Keratinocyte (primary cell): ENCODE measurements at regions not wholly inside any gene's neighbourhood (a gene's known extent, or its start where the extent isn't known, plus 50 kb on each side); places are given as distances from the start of the nearest gene placed in this dataset.

Experiments
- DNase-seq: peaks from one replicate; pipeline ENCODE4 v3.0.0-alpha.2; 2011; ENCODE audit warnings: low read depth, missing footprints, low spot score
- FAIRE-seq: peaks from 2 replicates; lab custom pipeline; 2011; peaks lifted over from hg19 to GRCh38; lab: Jason Lieb, UNC
- H2AFZ ChIP-seq: 2 replicates; pipeline ENCODE4 v1.6.0; 2012; ENCODE audit warnings: low read length, control low read depth, inconsistent platforms; ENCODE audit not compliant: control insufficient read depth
- H3K27ac ChIP-seq: 2 replicates; pipeline ENCODE4 v1.5.1; 2011; ENCODE audit warnings: low read length; ENCODE audit not compliant: control insufficient read depth, insufficient read depth
- H3K27me3 ChIP-seq: 3 replicates; pipeline ENCODE4 v1.6.0; 2011; ENCODE audit warnings: low read length; ENCODE audit not compliant: control insufficient read depth, insufficient read depth; ENCODE audit errors: extremely low read depth
- H3K36me3 ChIP-seq, 2 experiments: 2 replicates in 1 of 2; 3 replicates in 1 of 2; pipeline ENCODE4 v1.5.1; 2011; ENCODE audit warnings: low read length in 2 of 2, mild to moderate bottlenecking in 1 of 2; ENCODE audit not compliant: control insufficient read depth in 2 of 2, insufficient read depth in 2 of 2; ENCODE audit errors: extremely low read depth in 1 of 2
- H3K4me1 ChIP-seq: 3 replicates; pipeline ENCODE4 v1.5.1; 2011; ENCODE audit warnings: low read length; ENCODE audit not compliant: control insufficient read depth, insufficient read depth; ENCODE audit errors: extremely low read depth
- H3K4me2 ChIP-seq: 3 replicates; pipeline ENCODE4 v1.6.0; 2011; ENCODE audit warnings: low read depth, low read length; ENCODE audit not compliant: control insufficient read depth, insufficient read depth; ENCODE audit errors: extremely low read depth
- H3K4me3 ChIP-seq, 3 experiments: fragments of 200-600 bp in 1 of 3; sonication (generic) in 1 of 3; 2 replicates in 2 of 3; 3 replicates in 1 of 3; pipeline ENCODE4 v1.5.1; 2011 to 2016; ENCODE audit warnings: low read length in 3 of 3, mild to moderate bottlenecking in 3 of 3, control low read depth in 2 of 3, inconsistent platforms in 1 of 3, low read depth in 1 of 3, mixed read lengths in 1 of 3, mixed run types in 1 of 3, moderate library complexity in 1 of 3; ENCODE audit not compliant: control insufficient read depth in 2 of 3, insufficient read depth in 2 of 3; ENCODE audit errors: extremely low read depth in 1 of 3
- H3K79me2 ChIP-seq: 2 replicates; pipeline ENCODE4 v1.6.0; 2012; ENCODE audit warnings: low read length; ENCODE audit not compliant: control insufficient read depth, insufficient read depth
- H3K9ac ChIP-seq: 3 replicates; pipeline ENCODE4 v1.6.0; 2011; ENCODE audit warnings: low read length; ENCODE audit not compliant: control insufficient read depth, insufficient read depth; ENCODE audit errors: extremely low read depth
- H3K9me1 ChIP-seq: 3 replicates; pipeline ENCODE4 v1.6.0; 2011; ENCODE audit warnings: low read length; ENCODE audit not compliant: control insufficient read depth, insufficient read depth; ENCODE audit errors: extremely low read depth
- H3K9me3 ChIP-seq: 2 replicates; pipeline ENCODE4 v1.5.1; 2012; ENCODE audit warnings: low read depth, low read length; ENCODE audit not compliant: control insufficient read depth
- H4K20me1 ChIP-seq: 3 replicates; pipeline ENCODE4 v1.6.0; 2011; ENCODE audit warnings: low read length; ENCODE audit not compliant: control insufficient read depth, insufficient read depth; ENCODE audit errors: extremely low read depth
- EZH2 ChIP-seq: IDR thresholded peaks from one replicate; pipeline ENCODE4 v1.6.1; 2012; ENCODE audit warnings: inconsistent platforms, mild to moderate bottlenecking, low read length, moderate library complexity
- dilution Hi-C: fragments of 300-500 bp; cut with MboI; formaldehyde crosslinking; loops from one replicate; pipeline ENCODE4 v1.7.0; 2020; ENCODE audit warnings: low sequenced_read_pairs; ENCODE audit not compliant: extremely low pct_ligation_motif_present
- TF ChIP-seq, protein P1 (sequence below), 3 experiments: IDR thresholded peaks in 1 of 3; conservative IDR thresholded peaks in 1 of 3; optimal IDR thresholded peaks in 1 of 3; 2 replicates in 2 of 3; 3 replicates in 1 of 3; pipeline versions ENCODE3 to v1.5.1; 2011; ENCODE audit warnings: low read length in 3 of 3, mild to moderate bottlenecking in 3 of 3, moderate library complexity in 2 of 3, control low read depth in 1 of 3, inconsistent platforms in 1 of 3; ENCODE audit not compliant: insufficient read depth in 2 of 3; ENCODE audit errors: extremely low read depth in 1 of 3

DNA sequence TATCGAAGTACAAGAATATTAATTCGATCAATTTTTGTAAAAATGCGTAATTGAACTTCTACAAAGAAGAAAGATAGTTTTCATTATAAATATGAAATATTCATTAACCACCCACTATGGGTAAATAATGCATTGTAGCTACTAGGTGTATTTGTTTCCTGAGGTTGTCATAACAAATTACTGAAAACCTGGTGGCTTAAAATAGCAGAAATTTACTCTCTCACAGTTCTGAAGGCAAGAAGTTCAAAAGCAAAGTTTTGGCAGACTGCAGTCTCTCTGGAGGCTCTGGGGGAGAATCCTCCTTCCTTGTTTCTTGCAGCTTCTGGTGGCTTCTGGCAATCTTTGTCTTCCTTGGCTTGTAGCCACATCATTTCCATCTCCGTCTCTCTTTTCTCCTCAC is 99.2 kb upstream of the MIR17HG start:
- H3K4me3 ChIP-seq, result no peak overlapping the region
- DNase-seq, result no peak
- no peaks in the 10 kb centered on the region for H4K20me1 ChIP-seq
- dilution Hi-C loops, result no loop called here
- no peaks in the 10 kb centered on the region for H3K4me1 ChIP-seq
- H3K4me2 ChIP-seq, result no peak overlapping the region
- no peak for FAIRE-seq
- H3K9me3 ChIP-seq, result no peaks in the 10 kb centered on the region
- no peaks in the 10 kb centered on the region for H3K9me1 ChIP-seq
- H3K27me3 ChIP-seq, result no peaks in the 10 kb centered on the region
- H3K79me2 ChIP-seq, result no peaks in the 10 kb centered on the region
- no peak overlapping the region for H2AFZ ChIP-seq
- H3K27ac ChIP-seq, result no peak overlapping the region
- TF ChIP-seq, protein P1, sequence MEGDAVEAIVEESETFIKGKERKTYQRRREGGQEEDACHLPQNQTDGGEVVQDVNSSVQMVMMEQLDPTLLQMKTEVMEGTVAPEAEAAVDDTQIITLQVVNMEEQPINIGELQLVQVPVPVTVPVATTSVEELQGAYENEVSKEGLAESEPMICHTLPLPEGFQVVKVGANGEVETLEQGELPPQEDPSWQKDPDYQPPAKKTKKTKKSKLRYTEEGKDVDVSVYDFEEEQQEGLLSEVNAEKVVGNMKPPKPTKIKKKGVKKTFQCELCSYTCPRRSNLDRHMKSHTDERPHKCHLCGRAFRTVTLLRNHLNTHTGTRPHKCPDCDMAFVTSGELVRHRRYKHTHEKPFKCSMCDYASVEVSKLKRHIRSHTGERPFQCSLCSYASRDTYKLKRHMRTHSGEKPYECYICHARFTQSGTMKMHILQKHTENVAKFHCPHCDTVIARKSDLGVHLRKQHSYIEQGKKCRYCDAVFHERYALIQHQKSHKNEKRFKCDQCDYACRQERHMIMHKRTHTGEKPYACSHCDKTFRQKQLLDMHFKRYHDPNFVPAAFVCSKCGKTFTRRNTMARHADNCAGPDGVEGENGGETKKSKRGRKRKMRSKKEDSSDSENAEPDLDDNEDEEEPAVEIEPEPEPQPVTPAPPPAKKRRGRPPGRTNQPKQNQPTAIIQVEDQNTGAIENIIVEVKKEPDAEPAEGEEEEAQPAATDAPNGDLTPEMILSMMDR (optimal IDR thresholded peaks at IDR 0.05 in 1 of 3, IDR thresholded peaks at IDR 0.05 in 1 of 3, conservative IDR thresholded peaks at IDR 0.05 in 1 of 3; ENCODE audit: extremely low read depth in 1 of 3, insufficient read depth in 2 of 3, low read length in 3 of 3), result no peak
- TF ChIP-seq EZH2, result no peak
- H3K9ac ChIP-seq, result no peak overlapping the region
- H3K36me3 ChIP-seq, result no peaks in the 10 kb centered on the region

DNA sequence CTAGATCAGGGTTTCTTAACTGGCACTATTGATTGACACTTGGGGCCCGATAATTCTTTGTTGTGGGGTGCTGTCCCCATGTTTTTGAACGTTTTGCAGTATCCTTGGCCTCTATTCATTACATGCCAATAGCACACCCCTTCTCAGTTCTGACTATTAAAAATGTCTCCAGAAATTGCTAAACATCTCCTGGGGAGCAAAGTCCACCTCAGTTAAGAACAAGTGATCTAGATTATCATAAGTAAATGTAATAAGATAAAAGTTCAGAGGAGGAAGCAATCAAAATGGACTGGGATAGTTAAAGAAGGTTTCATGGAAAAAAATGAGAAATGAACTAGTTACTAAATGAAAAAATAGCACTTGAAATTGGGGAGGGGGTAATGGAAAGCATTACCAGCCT is 98.1 kb upstream of the MIR17HG start:
- Histone ChIP-seq H4K20me1 (no peaks in the 10 kb centered on the region), H3K9me1 (no peaks in the 10 kb centered on the region), H3K4me2 (no peak overlapping the region), H3K36me3 (no peaks in the 10 kb centered on the region), H3K4me3 (no peak overlapping the region), H3K9me3 (no peaks in the 10 kb centered on the region), H3K79me2 (no peaks in the 10 kb centered on the region), H3K27me3 (no peaks in the 10 kb centered on the region), H3K27ac (no peak overlapping the region), H2AFZ (no peak overlapping the region), H3K4me1 (no peaks in the 10 kb centered on the region), H3K9ac (no peak overlapping the region)
- no peak for FAIRE-seq
- TF ChIP-seq EZH2, result no peak
- TF ChIP-seq, protein P1 (optimal IDR thresholded peaks at IDR 0.05 in 1 of 3, IDR thresholded peaks at IDR 0.05 in 1 of 3, conservative IDR thresholded peaks at IDR 0.05 in 1 of 3; ENCODE audit: extremely low read depth in 1 of 3, insufficient read depth in 2 of 3, low read length in 3 of 3), result no peak
- dilution Hi-C loops, result no loop called here
- DNase-seq, result no peak
